OCI-LY7 (cell line): ENCODE measurements at regions not wholly inside any gene's neighbourhood (a gene's known extent, or its start where the extent isn't known, plus 50 kb on each side); places are given as distances from the start of the nearest gene placed in this dataset.

Experiments
- BruUV-seq: library from RNA; stranded (reverse); fragments of 400-500 nt; replicated peaks from 2 replicates; lab custom pipeline; 2021; lab: Mats Ljungman, UMichigan
- CTCF ChIA-PET: fragments of 300-600 bp; sonication (Branson Sonifier 250); formaldehyde crosslinking; loops from one replicate; lab custom pipeline; 2022; ENCODE audit warnings: antibody characterized with exemption; ENCODE audit not compliant: unreplicated experiment; lab: Charles Lee
- POLR2A ChIA-PET: fragments of 300-600 bp; sonication (Branson Sonifier 250); formaldehyde crosslinking; loops from one replicate; lab custom pipeline; 2022; ENCODE audit warnings: antibody characterized with exemption; lab: Charles Lee
- DNase-seq: peaks from one replicate; pipeline ENCODE4 v3.0.0-alpha.2; 2015; ENCODE audit warnings: low spot score
- H2AFZ ChIP-seq: fragments of 200-600 bp; sonication (generic), shearing (Covaris generic); 2 replicates; pipeline ENCODE4 v1.6.1; 2014; ENCODE audit warnings: mild to moderate bottlenecking, antibody characterized with exemption, low read length, moderate library complexity
- H3K27ac ChIP-seq: fragments of 200-600 bp; sonication (generic); 2 replicates; pipeline ENCODE4 v1.5.1; 2014; ENCODE audit warnings: mixed run types, low read depth, mild to moderate bottlenecking, moderate library complexity, low read length, inconsistent platforms; ENCODE audit not compliant: poor library complexity, severe bottlenecking
- H3K36me3 ChIP-seq: fragments of 200-600 bp; sonication (generic); 2 replicates; pipeline ENCODE4 v1.6.1; 2014; ENCODE audit warnings: mild to moderate bottlenecking, antibody characterized with exemption, low read length, moderate library complexity, mixed read lengths; ENCODE audit not compliant: insufficient read depth
- H3K4me1 ChIP-seq: fragments of 200-600 bp; sonication (generic); 2 replicates; pipeline ENCODE4 v1.5.1; 2014; ENCODE audit warnings: mild to moderate bottlenecking, low read length; ENCODE audit not compliant: insufficient read depth, poor library complexity, severe bottlenecking
- H3K4me2 ChIP-seq: fragments of 200-600 bp; sonication (generic); 2 replicates; pipeline ENCODE4 v1.6.1; 2014; ENCODE audit warnings: mild to moderate bottlenecking, low read length
- H3K4me3 ChIP-seq: fragments of 200-600 bp; sonication (generic); 2 replicates; pipeline ENCODE4 v1.5.1; 2014; ENCODE audit warnings: mild to moderate bottlenecking, low read depth, low read length; ENCODE audit not compliant: poor library complexity, severe bottlenecking
- H3K79me2 ChIP-seq: fragments of 200-600 bp; sonication (generic); 2 replicates; pipeline ENCODE4 v1.6.1; 2016; ENCODE audit warnings: low read depth, mild to moderate bottlenecking, low read length, moderate library complexity, mixed read lengths; ENCODE audit not compliant: insufficient read depth
- H3K9me2 ChIP-seq: fragments of 200-600 bp; sonication (generic); 2 replicates; pipeline ENCODE4 v1.6.1; 2016; ENCODE audit warnings: mild to moderate bottlenecking, low read length, mixed read lengths; ENCODE audit not compliant: insufficient read depth
- H3K9me3 ChIP-seq: fragments of 200-600 bp; sonication (generic); 2 replicates; pipeline ENCODE4 v1.6.1; 2014; ENCODE audit warnings: mild to moderate bottlenecking, mixed run types, low read length, mixed read lengths
- H4K20me1 ChIP-seq: fragments of 200-600 bp; sonication (generic); 2 replicates; pipeline ENCODE4 v1.6.1; 2014; ENCODE audit warnings: mild to moderate bottlenecking, antibody characterized with exemption, low read length, moderate library complexity, mixed read lengths; ENCODE audit not compliant: insufficient read depth
- CTCF ChIP-seq: fragments of 200-600 bp; sonication (generic); conservative IDR thresholded peaks from 2 replicates; pipeline ENCODE4 v1.5.1; 2014; ENCODE audit warnings: mild to moderate bottlenecking, antibody characterized with exemption, low read length, moderate library complexity, mixed read lengths
- EZH2phosphoT487 ChIP-seq: fragments of 200-600 bp; sonication (generic); IDR thresholded peaks from 2 replicates; pipeline ENCODE4 v1.6.1; 2018; ENCODE audit warnings: low read depth, borderline replicate concordance, mild to moderate bottlenecking, mixed run types, antibody characterized with exemption, low read length, moderate library complexity, mixed read lengths
- intact Hi-C: fragments of 100-400 bp; cut with micrococcal nuclease; formaldehyde crosslinking; loops from one replicate; pipeline ENCODE4 v1.10.0; 2022; ENCODE audit not compliant: unreplicated experiment

GRCh38 chr15:57835119-57835518, 128.6 kb downstream of the POLR2M start:
- H4K20me1 ChIP-seq = no peaks in the 10 kb centered on the region
- no peak for TF ChIP-seq CTCF
- TF ChIP-seq EZH2phosphoT487 = no peak
- H3K9me2 ChIP-seq = no peaks in the 10 kb centered on the region
- POLR2A ChIA-PET = no interaction called here
- H3K4me3 ChIP-seq = no peak overlapping the region
- H3K79me2 ChIP-seq = no peaks in the 10 kb centered on the region
- no peak overlapping the region for H3K4me2 ChIP-seq
- H3K4me1 ChIP-seq = no peaks in the 10 kb centered on the region
- H3K9me3 ChIP-seq = no peaks in the 10 kb centered on the region
- intact Hi-C loops = no loop called here
- CTCF ChIA-PET = no interaction called here
- H2AFZ ChIP-seq = no peak overlapping the region
- no peaks in the 10 kb centered on the region for H3K36me3 ChIP-seq
- no peak for DNase-seq
- no peak overlapping the region for H3K27ac ChIP-seq
- BruUV-seq = no TSS peak

GRCh38 chr15:57849317-57849716, 142.8 kb downstream of the POLR2M start:
- H3K4me1 ChIP-seq = no peaks in the 10 kb centered on the region
- no peak for TF ChIP-seq EZH2phosphoT487

GRCh38 chr15:57854531-57854930, 148.0 kb downstream of the POLR2M start:
- Histone ChIP-seq H3K4me1 (no peaks in the 10 kb centered on the region), H2AFZ (no peak overlapping the region), H3K9me2 (no peaks in the 10 kb centered on the region), H4K20me1 (no peaks in the 10 kb centered on the region), H3K9me3 (no peaks in the 10 kb centered on the region), H3K4me2 (no peak overlapping the region), H3K79me2 (no peaks in the 10 kb centered on the region), H3K4me3 (no peak overlapping the region), H3K36me3 (no peaks in the 10 kb centered on the region), H3K27ac (no peak overlapping the region)
- intact Hi-C loops = no loop called here
- CTCF ChIA-PET = no interaction called here
- TF ChIP-seq CTCF (no peak), EZH2phosphoT487 (no peak)
- POLR2A ChIA-PET = no interaction called here
- no TSS peak for BruUV-seq
- no peak for DNase-seq

More at GRCh38 chr15:57849317-57849716, 142.8 kb downstream of the POLR2M start:
- H3K4me2 ChIP-seq = no peak overlapping the region
- H3K9me3 ChIP-seq = no peaks in the 10 kb centered on the region
- intact Hi-C loops = no loop called here
- CTCF ChIA-PET = no interaction called here
- no peak overlapping the region for H3K4me3 ChIP-seq
- no TSS peak for BruUV-seq
- H3K36me3 ChIP-seq = no peaks in the 10 kb centered on the region
- no peaks in the 10 kb centered on the region for H3K9me2 ChIP-seq
- DNase-seq = no peak
- H4K20me1 ChIP-seq = no peaks in the 10 kb centered on the region
- no peaks in the 10 kb centered on the region for H3K79me2 ChIP-seq
- POLR2A ChIA-PET = no interaction called here
- H2AFZ ChIP-seq = no peak overlapping the region
- H3K27ac ChIP-seq = no peak overlapping the region
